ENCODE measurements at regions not wholly inside any gene's neighbourhood (a gene's known extent, or its start where the extent isn't known, plus 50 kb on each side); places are given as distances from the start of the nearest gene placed in this dataset.

DNA sequence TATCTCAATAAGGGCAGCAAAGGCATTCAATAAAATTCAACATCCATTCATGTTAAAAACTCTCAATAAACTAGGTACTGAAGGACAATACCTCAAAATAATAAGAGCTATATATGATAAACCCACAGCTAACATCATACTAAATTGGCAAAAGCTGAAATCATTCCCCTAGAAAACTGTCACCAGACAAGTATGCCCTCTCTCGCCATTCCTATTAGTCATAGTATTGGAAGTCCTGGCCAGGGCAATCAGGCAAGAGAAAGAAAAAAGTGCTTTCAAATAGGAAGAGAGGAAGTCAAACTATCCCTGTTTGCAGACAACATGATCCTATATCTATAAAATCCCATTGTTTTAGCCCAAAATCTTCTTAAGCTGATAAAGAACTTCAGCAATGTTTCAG, 116.8 kb downstream of the TENT5D start:
- no peak overlapping the region for H2AFZ ChIP-seq (ENCODE audit: low read depth, low read length, poor library complexity, severe bottlenecking)
- no peak for TF ChIP-seq ZNF274 (IDR thresholded peaks at IDR 0.05; ENCODE audit: low read depth, low read length)
- TF ChIP-seq EZH2phosphoT487 (IDR thresholded peaks at IDR 0.05; ENCODE audit: borderline replicate concordance): no peak
- TF ChIP-seq CEBPB (IDR thresholded peaks at IDR 0.05; ENCODE audit: low read depth): no peak
- TF ChIP-seq ELF1 (IDR thresholded peaks at IDR 0.05; ENCODE audit: borderline replicate concordance, low read depth): no peak
- TF ChIP-seq SIN3A (IDR thresholded peaks at IDR 0.05; ENCODE audit: low read depth): no peak
- no peak for TF ChIP-seq EZH2 (IDR thresholded peaks at IDR 0.05)
- TF ChIP-seq EGR1 (IDR thresholded peaks at IDR 0.05; ENCODE audit: low read depth): no peak
- TF ChIP-seq RAD21 (IDR thresholded peaks at IDR 0.05; ENCODE audit: low read depth): no peak
- TF ChIP-seq, protein P1, sequence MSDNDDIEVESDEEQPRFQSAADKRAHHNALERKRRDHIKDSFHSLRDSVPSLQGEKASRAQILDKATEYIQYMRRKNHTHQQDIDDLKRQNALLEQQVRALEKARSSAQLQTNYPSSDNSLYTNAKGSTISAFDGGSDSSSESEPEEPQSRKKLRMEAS (IDR thresholded peaks at IDR 0.05): no peak
- no peak for TF ChIP-seq POLR2A (IDR thresholded peaks at IDR 0.05; ENCODE audit: borderline replicate concordance, extremely low read depth, insufficient read depth, insufficient read length)
- TF ChIP-seq POLR2AphosphoS5 (IDR thresholded peaks at IDR 0.05; ENCODE audit: low read depth, low read length): no peak
- TF ChIP-seq JUND (IDR thresholded peaks at IDR 0.05): no peak
- TF ChIP-seq, protein P2, sequence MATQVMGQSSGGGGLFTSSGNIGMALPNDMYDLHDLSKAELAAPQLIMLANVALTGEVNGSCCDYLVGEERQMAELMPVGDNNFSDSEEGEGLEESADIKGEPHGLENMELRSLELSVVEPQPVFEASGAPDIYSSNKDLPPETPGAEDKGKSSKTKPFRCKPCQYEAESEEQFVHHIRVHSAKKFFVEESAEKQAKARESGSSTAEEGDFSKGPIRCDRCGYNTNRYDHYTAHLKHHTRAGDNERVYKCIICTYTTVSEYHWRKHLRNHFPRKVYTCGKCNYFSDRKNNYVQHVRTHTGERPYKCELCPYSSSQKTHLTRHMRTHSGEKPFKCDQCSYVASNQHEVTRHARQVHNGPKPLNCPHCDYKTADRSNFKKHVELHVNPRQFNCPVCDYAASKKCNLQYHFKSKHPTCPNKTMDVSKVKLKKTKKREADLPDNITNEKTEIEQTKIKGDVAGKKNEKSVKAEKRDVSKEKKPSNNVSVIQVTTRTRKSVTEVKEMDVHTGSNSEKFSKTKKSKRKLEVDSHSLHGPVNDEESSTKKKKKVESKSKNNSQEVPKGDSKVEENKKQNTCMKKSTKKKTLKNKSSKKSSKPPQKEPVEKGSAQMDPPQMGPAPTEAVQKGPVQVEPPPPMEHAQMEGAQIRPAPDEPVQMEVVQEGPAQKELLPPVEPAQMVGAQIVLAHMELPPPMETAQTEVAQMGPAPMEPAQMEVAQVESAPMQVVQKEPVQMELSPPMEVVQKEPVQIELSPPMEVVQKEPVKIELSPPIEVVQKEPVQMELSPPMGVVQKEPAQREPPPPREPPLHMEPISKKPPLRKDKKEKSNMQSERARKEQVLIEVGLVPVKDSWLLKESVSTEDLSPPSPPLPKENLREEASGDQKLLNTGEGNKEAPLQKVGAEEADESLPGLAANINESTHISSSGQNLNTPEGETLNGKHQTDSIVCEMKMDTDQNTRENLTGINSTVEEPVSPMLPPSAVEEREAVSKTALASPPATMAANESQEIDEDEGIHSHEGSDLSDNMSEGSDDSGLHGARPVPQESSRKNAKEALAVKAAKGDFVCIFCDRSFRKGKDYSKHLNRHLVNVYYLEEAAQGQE (IDR thresholded peaks at IDR 0.05; ENCODE audit: low read depth): no peak
- TF ChIP-seq TCF7L2 (IDR thresholded peaks at IDR 0.05; ENCODE audit: borderline replicate concordance, extremely low read depth, insufficient read depth, insufficient read length): no peak
- no peak for TF ChIP-seq ZFX (IDR thresholded peaks at IDR 0.05)
- TF ChIP-seq, protein P3, sequence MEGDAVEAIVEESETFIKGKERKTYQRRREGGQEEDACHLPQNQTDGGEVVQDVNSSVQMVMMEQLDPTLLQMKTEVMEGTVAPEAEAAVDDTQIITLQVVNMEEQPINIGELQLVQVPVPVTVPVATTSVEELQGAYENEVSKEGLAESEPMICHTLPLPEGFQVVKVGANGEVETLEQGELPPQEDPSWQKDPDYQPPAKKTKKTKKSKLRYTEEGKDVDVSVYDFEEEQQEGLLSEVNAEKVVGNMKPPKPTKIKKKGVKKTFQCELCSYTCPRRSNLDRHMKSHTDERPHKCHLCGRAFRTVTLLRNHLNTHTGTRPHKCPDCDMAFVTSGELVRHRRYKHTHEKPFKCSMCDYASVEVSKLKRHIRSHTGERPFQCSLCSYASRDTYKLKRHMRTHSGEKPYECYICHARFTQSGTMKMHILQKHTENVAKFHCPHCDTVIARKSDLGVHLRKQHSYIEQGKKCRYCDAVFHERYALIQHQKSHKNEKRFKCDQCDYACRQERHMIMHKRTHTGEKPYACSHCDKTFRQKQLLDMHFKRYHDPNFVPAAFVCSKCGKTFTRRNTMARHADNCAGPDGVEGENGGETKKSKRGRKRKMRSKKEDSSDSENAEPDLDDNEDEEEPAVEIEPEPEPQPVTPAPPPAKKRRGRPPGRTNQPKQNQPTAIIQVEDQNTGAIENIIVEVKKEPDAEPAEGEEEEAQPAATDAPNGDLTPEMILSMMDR (IDR thresholded peaks at IDR 0.05 in 2 of 3, conservative IDR thresholded peaks at IDR 0.05 in 1 of 3; ENCODE audit: borderline replicate concordance in 1 of 3, insufficient read depth in 1 of 3, low read depth in 2 of 3, low read length in 2 of 3): no peak
- TF ChIP-seq, protein P4, sequence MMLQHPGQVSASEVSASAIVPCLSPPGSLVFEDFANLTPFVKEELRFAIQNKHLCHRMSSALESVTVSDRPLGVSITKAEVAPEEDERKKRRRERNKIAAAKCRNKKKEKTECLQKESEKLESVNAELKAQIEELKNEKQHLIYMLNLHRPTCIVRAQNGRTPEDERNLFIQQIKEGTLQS (IDR thresholded peaks at IDR 0.05): no peak
- no peak for TF ChIP-seq SP1 (IDR thresholded peaks at IDR 0.05; ENCODE audit: low read depth)
- no peak for TF ChIP-seq YY1 (IDR thresholded peaks at IDR 0.05; ENCODE audit: extremely low read depth, insufficient replicate concordance, low read depth, low read length)
- TF ChIP-seq CBX3 (IDR thresholded peaks at IDR 0.05; ENCODE audit: low read depth): no peak
- H3K9ac ChIP-seq (ENCODE audit: low read length): no peak overlapping the region
- intact Hi-C loops (cut with micrococcal nuclease): no loop called here
- H3K9me2 ChIP-seq (ENCODE audit: insufficient read depth): no peaks in the 10 kb centered on the region
- H3K4me3 ChIP-seq (replicated peaks in 1 of 2; ENCODE audit: low read depth in 1 of 2, low read length in 2 of 2): no peak overlapping the region
- H3K4me2 ChIP-seq (ENCODE audit: low read length): no peak overlapping the region
- H4K20me1 ChIP-seq (ENCODE audit: insufficient read depth): no peaks in the 10 kb centered on the region
- no peaks in the 10 kb centered on the region for H3K27me3 ChIP-seq (ENCODE audit: insufficient read depth, low read length)
- H3K4me1 ChIP-seq (ENCODE audit: control insufficient read depth in 1 of 2, insufficient read depth in 2 of 2, low read length in 2 of 2): no peaks in the 10 kb centered on the region
- H3K36me3 ChIP-seq (ENCODE audit: control insufficient read depth in 1 of 2, insufficient read depth in 2 of 2, low read length in 2 of 2): no peaks in the 10 kb centered on the region
- CTCF ChIA-PET: no interaction called here
- H3K79me2 ChIP-seq (ENCODE audit: insufficient read depth, low read length): no peaks in the 10 kb centered on the region
- no peak overlapping the region for H3K27ac ChIP-seq (ENCODE audit: low read depth, low read length)
- H3K9me3 ChIP-seq (ENCODE audit: control insufficient read depth in 1 of 2, insufficient read depth in 1 of 2, low read depth in 1 of 2, low read length in 2 of 2): no peaks in the 10 kb centered on the region
- POLR2A ChIA-PET: no interaction called here
- no TSS peak for BruUV-seq (replicated peaks)
- ATAC-seq (no peak), DNase-seq (ENCODE audit: low read depth, low spot score) (no peak)
- RAD21 ChIA-PET (ENCODE audit: low non-redundant PET in 1 of 2, low total read pairs in 2 of 2, uncharacterized antibody in 2 of 2, unreplicated experiment in 2 of 2): no interaction called here
